ENCODE measurements at regions not wholly inside any gene's neighbourhood (a gene's known extent, or its start where the extent isn't known, plus 50 kb on each side); places are given as distances from the start of the nearest gene placed in this dataset.

GRCh38 chr20:37636212-37636975 lies 57.4 kb upstream of the CTNNBL1 start:
- Mint-ChIP-seq H3K27ac (ENCODE audit: unreplicated experiment) (no peak overlapping the region), H3K4me3 (ENCODE audit: unreplicated experiment) (no peak overlapping the region), H3K9me3 (ENCODE audit: low read depth) (peaks cover 8% of the 10 kb centered on the region), H3K4me1 (ENCODE audit: low read depth) (no peaks in the 10 kb centered on the region), H3K36me3 (ENCODE audit: low read depth) (no peaks in the 10 kb centered on the region), H3K27me3 (ENCODE audit: low read depth) (peaks cover 44% of the 10 kb centered on the region)
- no peak for DNase-seq (ENCODE audit: low spot score)
- TF ChIP-seq, protein P1, sequence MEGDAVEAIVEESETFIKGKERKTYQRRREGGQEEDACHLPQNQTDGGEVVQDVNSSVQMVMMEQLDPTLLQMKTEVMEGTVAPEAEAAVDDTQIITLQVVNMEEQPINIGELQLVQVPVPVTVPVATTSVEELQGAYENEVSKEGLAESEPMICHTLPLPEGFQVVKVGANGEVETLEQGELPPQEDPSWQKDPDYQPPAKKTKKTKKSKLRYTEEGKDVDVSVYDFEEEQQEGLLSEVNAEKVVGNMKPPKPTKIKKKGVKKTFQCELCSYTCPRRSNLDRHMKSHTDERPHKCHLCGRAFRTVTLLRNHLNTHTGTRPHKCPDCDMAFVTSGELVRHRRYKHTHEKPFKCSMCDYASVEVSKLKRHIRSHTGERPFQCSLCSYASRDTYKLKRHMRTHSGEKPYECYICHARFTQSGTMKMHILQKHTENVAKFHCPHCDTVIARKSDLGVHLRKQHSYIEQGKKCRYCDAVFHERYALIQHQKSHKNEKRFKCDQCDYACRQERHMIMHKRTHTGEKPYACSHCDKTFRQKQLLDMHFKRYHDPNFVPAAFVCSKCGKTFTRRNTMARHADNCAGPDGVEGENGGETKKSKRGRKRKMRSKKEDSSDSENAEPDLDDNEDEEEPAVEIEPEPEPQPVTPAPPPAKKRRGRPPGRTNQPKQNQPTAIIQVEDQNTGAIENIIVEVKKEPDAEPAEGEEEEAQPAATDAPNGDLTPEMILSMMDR (IDR thresholded peaks at IDR 0.05): no peak

DNA sequence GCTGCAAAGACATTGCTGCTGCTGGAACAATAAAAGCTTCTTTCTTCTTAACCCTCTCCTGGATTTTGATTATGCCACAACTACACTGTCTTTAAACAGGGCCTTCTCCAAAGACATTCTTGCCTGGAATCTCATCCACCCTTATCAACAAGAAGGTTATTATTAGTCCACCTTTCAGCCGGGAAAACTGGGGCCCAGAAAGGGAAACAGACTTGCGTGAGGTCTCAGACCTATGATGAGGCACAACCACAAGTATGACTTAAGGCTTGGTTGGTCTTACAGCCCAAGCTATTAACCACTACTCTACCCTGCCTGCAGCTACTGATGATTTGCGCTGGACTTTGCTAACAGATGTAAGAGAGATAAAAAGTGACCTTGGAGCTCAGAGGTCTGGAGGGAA lies 62.8 kb upstream of the CTNNBL1 start:
- no peak for DNase-seq (ENCODE audit: low spot score)
- Mint-ChIP-seq H3K4me1 (ENCODE audit: low read depth) (no peaks in the 10 kb centered on the region), H3K27ac (ENCODE audit: unreplicated experiment) (no peak overlapping the region), H3K9me3 (ENCODE audit: low read depth) (peaks cover 6% of the 10 kb centered on the region), H3K4me3 (ENCODE audit: unreplicated experiment) (no peak overlapping the region), H3K36me3 (ENCODE audit: low read depth) (no peaks in the 10 kb centered on the region), H3K27me3 (ENCODE audit: low read depth) (peaks cover 56% of the 10 kb centered on the region)
- TF ChIP-seq, protein P1 (IDR thresholded peaks at IDR 0.05): no peak

DNA sequence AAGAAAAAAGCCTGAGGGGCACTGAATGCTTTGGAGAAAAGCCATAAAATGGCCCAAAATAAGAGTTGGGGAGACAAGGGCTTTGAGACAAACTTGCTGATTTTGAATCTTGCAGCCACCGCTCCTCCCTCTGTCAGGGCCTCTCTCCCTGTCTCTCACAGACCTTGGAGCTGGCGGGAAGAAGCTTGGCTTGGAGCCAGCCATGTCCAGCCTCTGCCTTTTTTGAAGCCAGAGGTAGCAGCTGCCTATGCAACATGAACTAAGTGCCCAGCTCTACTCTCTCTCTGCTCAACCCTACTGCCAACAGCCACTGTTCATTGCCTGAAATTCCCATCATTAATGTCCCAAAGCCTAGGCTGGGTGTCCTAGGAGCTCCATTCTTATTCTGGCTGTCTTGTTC lies 63.7 kb upstream of the CTNNBL1 start:
- no peak for DNase-seq (ENCODE audit: low spot score)
- no peaks in the 10 kb centered on the region for H3K4me1 Mint-ChIP-seq (ENCODE audit: low read depth)
- no peaks in the 10 kb centered on the region for H3K36me3 Mint-ChIP-seq (ENCODE audit: low read depth)
- H3K4me3 Mint-ChIP-seq (ENCODE audit: unreplicated experiment): no peak overlapping the region
- H3K27ac Mint-ChIP-seq (ENCODE audit: unreplicated experiment): no peak overlapping the region
- H3K9me3 Mint-ChIP-seq (ENCODE audit: low read depth): no peaks in the 10 kb centered on the region
- TF ChIP-seq, protein P1 (IDR thresholded peaks at IDR 0.05): no peak
- peaks cover 56% of the 10 kb centered on the region for H3K27me3 Mint-ChIP-seq (ENCODE audit: low read depth)

DNA sequence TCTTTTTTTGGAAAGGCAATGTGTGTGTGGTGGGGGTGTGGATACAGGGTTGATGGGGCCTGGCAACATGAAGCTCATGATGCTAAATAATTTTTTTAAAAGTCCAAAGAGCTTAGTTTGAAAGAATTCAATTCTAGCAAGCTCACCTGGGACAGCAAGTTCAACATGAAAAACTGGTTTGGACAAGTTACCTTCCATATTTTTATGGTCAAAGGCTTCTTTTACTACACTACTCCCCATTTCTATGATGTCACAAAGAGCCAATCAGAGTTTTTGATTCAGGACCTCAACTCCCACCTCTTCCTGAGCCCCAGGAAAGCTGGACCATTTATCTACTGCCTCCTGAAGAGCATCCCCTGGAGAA lies 66.1 kb upstream of the CTNNBL1 start:
- no peak for DNase-seq (ENCODE audit: low spot score)
- Mint-ChIP-seq H3K36me3 (ENCODE audit: low read depth) (no peaks in the 10 kb centered on the region), H3K4me3 (ENCODE audit: unreplicated experiment) (no peak overlapping the region), H3K4me1 (ENCODE audit: low read depth) (no peaks in the 10 kb centered on the region), H3K27me3 (ENCODE audit: low read depth) (peaks cover 72% of the 10 kb centered on the region), H3K9me3 (ENCODE audit: low read depth) (no peaks in the 10 kb centered on the region), H3K27ac (ENCODE audit: unreplicated experiment) (no peak overlapping the region)
- TF ChIP-seq, protein P1 (IDR thresholded peaks at IDR 0.05): no peak

GRCh38 chr20:37627060-37627766 lies 66.6 kb upstream of the CTNNBL1 start:
- no peaks in the 10 kb centered on the region for H3K9me3 Mint-ChIP-seq (ENCODE audit: low read depth)
- H3K27me3 Mint-ChIP-seq (ENCODE audit: low read depth): peaks cover 71% of the 10 kb centered on the region
- no peaks in the 10 kb centered on the region for H3K36me3 Mint-ChIP-seq (ENCODE audit: low read depth)
- H3K4me1 Mint-ChIP-seq (ENCODE audit: low read depth): no peaks in the 10 kb centered on the region
- no peak overlapping the region for H3K27ac Mint-ChIP-seq (ENCODE audit: unreplicated experiment)
- H3K4me3 Mint-ChIP-seq (ENCODE audit: unreplicated experiment): no peak overlapping the region
- no peak for DNase-seq (ENCODE audit: low spot score)
- TF ChIP-seq, protein P1 (IDR thresholded peaks at IDR 0.05): no peak
